ENCODE measurements at regions not wholly inside any gene's neighbourhood (a gene's known extent, or its start where the extent isn't known, plus 50 kb on each side); places are given as distances from the start of the nearest gene placed in this dataset.

GRCh38 chr14:98368221-98368620 lies 903.8 kb downstream of the BCL11B start:
- DNase-seq = no peak

- DNase-seq = no peak
Observed at GRCh38 chr14:98368916-98369315, 903.1 kb downstream of the BCL11B start.

GRCh38 chr14:98369344-98369743 lies 902.7 kb downstream of the BCL11B start:
- no peak for DNase-seq

GRCh38 chr14:98370352-98370751 lies 901.6 kb downstream of the BCL11B start:
- no peak for DNase-seq

GRCh38 chr14:98371141-98371540 lies 900.9 kb downstream of the BCL11B start:
- no peak for DNase-seq

GRCh38 chr14:98374136-98374535 lies 897.9 kb downstream of the BCL11B start:
- no peak for DNase-seq

- DNase-seq = no peak
Observed at GRCh38 chr14:98375566-98375965, 896.4 kb downstream of the BCL11B start.

- DNase-seq = no peak
Observed at GRCh38 chr14:98379830-98380229, 892.2 kb downstream of the BCL11B start.

GRCh38 chr14:98382662-98383061 lies 889.3 kb downstream of the BCL11B start:
- no peak for DNase-seq

- DNase-seq = no peak
Observed at GRCh38 chr14:98385851-98386250, 886.1 kb downstream of the BCL11B start.

- no peak for DNase-seq
Observed at GRCh38 chr14:98391061-98391460, 880.9 kb downstream of the BCL11B start.

- no peak for DNase-seq
Observed at GRCh38 chr14:98393527-98393926, 878.5 kb downstream of the BCL11B start.

- no peak for DNase-seq
Observed at GRCh38 chr14:98404811-98405210, 867.2 kb downstream of the BCL11B start.

GRCh38 chr14:98408024-98408555 lies 863.9 kb downstream of the BCL11B start:
- DNase-seq = no peak

GRCh38 chr14:98408713-98409112 lies 863.3 kb downstream of the BCL11B start:
- no peak for DNase-seq

GRCh38 chr14:98411154-98411553 lies 860.8 kb downstream of the BCL11B start:
- no peak for DNase-seq

- no peak for DNase-seq
Observed at GRCh38 chr14:98412431-98412830, 859.6 kb downstream of the BCL11B start.

- DNase-seq = no peak
Observed at GRCh38 chr14:98415766-98416165, 856.2 kb downstream of the BCL11B start.

GRCh38 chr14:98417001-98417400 lies 855.0 kb downstream of the BCL11B start:
- no peak for DNase-seq

- DNase-seq = no peak
Observed at GRCh38 chr14:98428483-98428994, 843.5 kb downstream of the BCL11B start.

- DNase-seq = no peak
Observed at GRCh38 chr14:98433436-98433835, 838.6 kb downstream of the BCL11B start.

GRCh38 chr14:98437113-98437512 lies 834.9 kb downstream of the BCL11B start:
- DNase-seq = no peak

GRCh38 chr14:98444077-98444476 lies 827.9 kb downstream of the BCL11B start:
- DNase-seq = no peak

- DNase-seq = no peak
Observed at GRCh38 chr14:98445718-98446117, 826.3 kb downstream of the BCL11B start.

- no peak for DNase-seq
Observed at GRCh38 chr14:98446508-98446907, 825.5 kb downstream of the BCL11B start.

GRCh38 chr14:98456231-98456630 lies 815.8 kb downstream of the BCL11B start:
- DNase-seq = no peak

All from inflammatory macrophage treated with lipopolysaccharide for 4 hours (primary cell).